Erythroblast (primary cell): ENCODE measurements at regions not wholly inside any gene's neighbourhood (a gene's known extent, or its start where the extent isn't known, plus 50 kb on each side); places are given as distances from the start of the nearest gene placed in this dataset.

Source experiments
- GATA1 ChIP-seq: IDR thresholded peaks from 2 replicates; pipeline ENCODE4 v1.6.1; 2011; ENCODE audit warnings: low read depth, mild to moderate bottlenecking, control low read depth, low read length, moderate library complexity
- POLR2A ChIP-seq: IDR thresholded peaks from 2 replicates; pipeline ENCODE4 v1.6.1; 2011; ENCODE audit warnings: mild to moderate bottlenecking, low read length

DNA sequence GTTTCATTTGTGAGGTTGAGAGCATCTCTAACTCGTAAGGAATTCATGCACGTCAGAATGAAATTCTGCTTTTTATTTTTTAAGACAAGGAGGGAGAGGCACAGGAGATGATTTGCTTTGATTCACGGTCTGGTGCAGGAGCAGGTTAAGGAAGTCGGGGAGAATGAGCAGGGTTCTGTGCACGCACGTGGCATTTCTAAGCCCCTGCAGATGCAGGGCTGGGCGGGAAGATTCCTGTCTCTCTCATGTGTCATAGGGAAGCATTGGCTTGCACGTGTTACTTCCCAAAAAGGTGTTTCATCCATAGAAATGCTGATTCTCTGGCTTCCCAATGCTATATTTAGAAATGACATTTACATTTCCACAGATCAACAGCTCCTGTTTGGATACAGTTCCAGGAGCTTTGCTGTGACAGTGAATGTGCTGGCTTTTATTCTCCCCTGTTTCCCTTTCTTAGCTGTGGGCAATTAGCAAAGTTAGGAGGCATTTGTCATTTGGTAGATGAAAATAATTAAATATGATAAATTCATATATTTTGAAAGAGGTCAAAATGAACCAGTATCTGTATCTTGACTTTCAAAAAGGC is 119.7 kb upstream of the ZFP64 start:
- TF ChIP-seq POLR2A (no peak), GATA1 (no peak)
